VCaP (cell line): ENCODE measurements at regions not wholly inside any gene's neighbourhood (a gene's known extent, or its start where the extent isn't known, plus 50 kb on each side); places are given as distances from the start of the nearest gene placed in this dataset.

ENCODE experiments used
- H3K27ac ChIP-seq: fragments of 450-650 bp; 2 replicates; pipeline ENCODE4 v1.5.1; 2017
- TF ChIP-seq, protein P1 (sequence below): fragments of 450-650 bp; conservative IDR thresholded peaks from 2 replicates; pipeline ENCODE4 v1.5.1; 2017; ENCODE audit warnings: mild to moderate bottlenecking, moderate library complexity

DNA sequence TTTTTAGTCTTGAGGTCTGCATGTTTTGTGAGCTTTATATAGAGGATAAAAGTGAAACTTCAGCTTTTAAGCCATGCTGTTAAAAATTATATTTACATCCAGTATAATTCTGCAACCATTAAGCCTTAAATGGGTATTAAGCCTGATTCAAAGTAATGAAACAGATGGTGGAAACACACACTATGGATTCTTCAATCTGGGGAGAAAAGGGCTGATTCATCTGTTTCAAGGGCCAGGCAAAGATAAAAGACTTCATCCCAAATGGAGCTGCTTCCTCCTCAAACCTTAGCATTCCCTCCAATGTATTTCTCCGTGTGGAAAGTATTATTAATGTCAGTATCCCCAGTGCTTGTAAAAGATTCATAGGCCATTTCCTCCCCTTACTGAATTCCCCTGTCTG lies 367.4 kb upstream of the ZFHX3 start:
- H3K27ac ChIP-seq = no peak overlapping the region
- TF ChIP-seq, protein P1, sequence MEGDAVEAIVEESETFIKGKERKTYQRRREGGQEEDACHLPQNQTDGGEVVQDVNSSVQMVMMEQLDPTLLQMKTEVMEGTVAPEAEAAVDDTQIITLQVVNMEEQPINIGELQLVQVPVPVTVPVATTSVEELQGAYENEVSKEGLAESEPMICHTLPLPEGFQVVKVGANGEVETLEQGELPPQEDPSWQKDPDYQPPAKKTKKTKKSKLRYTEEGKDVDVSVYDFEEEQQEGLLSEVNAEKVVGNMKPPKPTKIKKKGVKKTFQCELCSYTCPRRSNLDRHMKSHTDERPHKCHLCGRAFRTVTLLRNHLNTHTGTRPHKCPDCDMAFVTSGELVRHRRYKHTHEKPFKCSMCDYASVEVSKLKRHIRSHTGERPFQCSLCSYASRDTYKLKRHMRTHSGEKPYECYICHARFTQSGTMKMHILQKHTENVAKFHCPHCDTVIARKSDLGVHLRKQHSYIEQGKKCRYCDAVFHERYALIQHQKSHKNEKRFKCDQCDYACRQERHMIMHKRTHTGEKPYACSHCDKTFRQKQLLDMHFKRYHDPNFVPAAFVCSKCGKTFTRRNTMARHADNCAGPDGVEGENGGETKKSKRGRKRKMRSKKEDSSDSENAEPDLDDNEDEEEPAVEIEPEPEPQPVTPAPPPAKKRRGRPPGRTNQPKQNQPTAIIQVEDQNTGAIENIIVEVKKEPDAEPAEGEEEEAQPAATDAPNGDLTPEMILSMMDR = no peak

DNA sequence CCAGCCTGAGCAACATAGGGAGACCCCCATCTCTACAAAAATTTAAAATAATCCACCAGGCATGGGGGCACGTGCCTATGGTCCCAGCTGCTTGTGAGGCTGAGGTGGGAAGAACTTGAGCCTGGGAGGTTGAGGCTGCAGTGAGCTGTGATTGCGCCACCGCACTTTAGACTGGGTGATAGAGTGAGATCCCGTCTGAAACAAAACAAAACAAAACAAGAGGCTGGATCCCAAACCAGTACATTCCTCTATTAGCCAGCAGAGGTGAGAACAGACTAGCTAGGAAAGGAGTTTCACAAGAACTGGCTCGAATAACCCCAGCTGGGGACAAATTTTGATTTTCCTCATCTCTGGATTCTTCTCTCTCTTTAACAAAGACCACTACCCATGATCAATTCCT lies 366.7 kb upstream of the ZFHX3 start:
- TF ChIP-seq, protein P1 = no peak
- H3K27ac ChIP-seq = no peak overlapping the region

DNA sequence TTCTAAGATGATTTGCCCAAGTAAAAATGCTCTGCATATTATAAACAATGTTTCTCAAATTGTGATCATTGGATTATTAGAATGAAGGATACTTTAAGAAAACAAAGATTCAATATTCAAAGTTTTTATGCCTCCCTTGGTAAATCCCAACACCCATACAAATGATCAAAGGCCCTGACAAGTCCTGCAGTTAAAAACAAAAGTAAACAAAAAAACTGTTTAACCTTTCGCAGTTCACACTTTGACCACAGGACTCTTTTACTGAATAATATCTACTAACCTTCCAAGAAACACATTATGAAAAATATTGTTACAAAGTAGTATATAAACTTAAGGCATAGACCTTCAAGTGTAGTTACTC lies 365.9 kb upstream of the ZFHX3 start:
- TF ChIP-seq, protein P1 = no peak
- no peak overlapping the region for H3K27ac ChIP-seq

DNA sequence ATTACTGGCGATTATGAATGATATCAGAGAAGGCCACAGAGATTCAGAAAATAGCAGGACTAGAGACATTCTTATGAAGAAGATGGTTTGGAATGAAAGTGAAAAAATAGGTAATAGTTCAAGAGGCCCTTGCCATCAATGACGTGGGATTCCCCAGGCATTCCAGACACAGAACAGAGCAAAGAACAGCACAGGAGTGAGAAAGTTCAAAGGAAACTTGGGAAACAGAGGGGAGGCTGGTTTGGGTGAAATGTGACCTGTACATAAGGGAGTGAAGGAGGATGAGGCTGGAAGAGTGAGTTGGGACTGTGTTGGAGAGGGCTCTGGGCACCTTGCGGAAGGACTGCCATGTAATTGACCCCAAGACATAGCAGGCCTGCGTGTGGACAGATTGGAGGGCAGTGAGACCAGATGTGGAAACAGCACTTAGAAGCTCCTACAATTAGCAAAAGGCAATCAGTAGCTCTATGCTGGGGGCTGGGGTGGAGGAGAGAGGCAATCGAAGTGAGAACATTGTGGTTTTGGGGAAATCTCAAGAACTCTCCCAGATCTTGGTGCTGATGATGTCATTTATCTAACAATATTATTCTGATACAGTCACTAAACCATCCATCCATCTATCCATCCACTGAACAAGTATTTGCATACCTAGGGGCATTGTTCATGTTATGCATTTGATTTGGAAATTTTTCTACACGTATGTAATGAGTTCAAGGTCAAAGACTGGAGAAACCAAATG lies 365.3 kb upstream of the ZFHX3 start:
- H3K27ac ChIP-seq = no peak overlapping the region
- TF ChIP-seq, protein P1 = no peak

DNA sequence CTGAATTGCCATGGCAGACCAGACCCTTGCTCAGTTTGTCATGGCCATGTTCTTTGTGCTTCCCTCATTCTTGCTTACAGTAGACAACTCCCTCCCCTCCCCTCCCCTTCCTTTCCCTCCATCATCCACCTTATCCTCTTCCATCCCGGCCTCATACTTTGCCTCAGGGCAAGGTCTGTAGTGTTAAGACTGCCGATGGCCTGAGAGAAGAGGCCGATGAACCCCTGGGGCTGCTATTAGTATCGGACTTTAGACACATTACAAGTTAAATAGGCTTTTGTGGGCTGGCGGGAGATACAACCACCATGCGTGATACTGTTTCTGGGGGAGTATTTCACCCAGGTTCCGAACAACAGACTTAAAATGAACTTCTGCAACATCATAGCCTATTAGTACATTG lies 364.5 kb upstream of the ZFHX3 start:
- no peak overlapping the region for H3K27ac ChIP-seq
- TF ChIP-seq, protein P1 = no peak

DNA sequence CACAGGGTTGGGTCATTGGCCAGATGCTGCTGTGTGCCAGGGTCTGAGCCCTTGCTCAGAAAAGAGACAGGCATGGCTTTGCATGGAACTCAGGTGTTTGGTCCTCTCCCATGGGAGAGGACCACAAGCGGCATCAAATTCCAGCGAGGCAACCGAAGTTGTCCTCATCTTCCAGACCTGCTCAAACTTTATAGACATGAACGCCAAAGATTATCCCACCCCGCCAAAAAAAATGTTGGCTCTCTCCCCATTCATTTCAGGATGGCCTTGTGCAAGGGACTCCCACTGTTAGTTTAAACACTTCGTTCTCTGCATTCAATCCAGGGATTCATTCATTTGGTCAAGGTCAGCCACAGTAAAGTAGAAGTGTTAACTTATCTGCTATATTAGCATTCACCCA lies 360.8 kb upstream of the ZFHX3 start:
- no peak overlapping the region for H3K27ac ChIP-seq
- TF ChIP-seq, protein P1 = no peak

DNA sequence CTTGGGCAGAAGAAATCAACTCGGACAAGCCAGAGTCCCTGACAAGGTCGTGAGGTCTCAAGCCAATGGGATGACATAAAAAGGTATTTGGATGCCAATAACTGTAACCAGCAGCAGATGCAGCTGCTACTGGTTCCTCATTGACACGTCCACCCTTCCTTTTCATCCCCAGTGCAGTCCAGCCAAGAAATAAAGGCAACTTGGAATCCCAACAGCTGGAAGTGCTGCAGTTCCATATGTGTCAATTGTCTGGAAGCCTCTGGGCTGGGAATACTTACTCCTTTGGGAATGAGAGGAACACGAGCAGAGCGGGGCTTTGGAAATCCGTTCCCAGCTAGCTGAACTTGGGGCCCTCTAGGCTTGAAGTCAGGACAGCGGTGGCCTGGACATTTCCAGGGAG lies 360.4 kb upstream of the ZFHX3 start:
- TF ChIP-seq, protein P1 = no peak
- H3K27ac ChIP-seq = no peak overlapping the region
